Liver (tissue), 8 donors: ENCODE measurements at regions not wholly inside any gene's neighbourhood (a gene's known extent, or its start where the extent isn't known, plus 50 kb on each side); places are given as distances from the start of the nearest gene placed in this dataset.

Source experiments
- DNase-seq: peaks from one replicate; pipeline ENCODE4 v3.0.0-alpha.2; 2017; ENCODE audit warnings: low spot score
- H3K27ac ChIP-seq, 2 donors: one replicate each; pipeline ENCODE4 v1.7.0; 2013; ENCODE audit warnings: inconsistent platforms in 2 of 2, low read length in 2 of 2, control low read depth in 1 of 2, low read depth in 1 of 2, mild to moderate bottlenecking in 1 of 2
- H3K27me3 ChIP-seq, 4 donors: one replicate each; pipeline versions ENCODE4 v1.6.1 to v1.7.0; 2013; ENCODE audit warnings: low read length in 3 of 4, inconsistent platforms in 1 of 4, mild to moderate bottlenecking in 1 of 4, moderate library complexity in 1 of 4; ENCODE audit not compliant: control insufficient read depth in 4 of 4, insufficient read depth in 4 of 4
- H3K36me3 ChIP-seq, 4 donors: one replicate each; pipeline versions ENCODE4 v1.6.1 to v1.7.0; 2013; ENCODE audit warnings: low read length in 3 of 4, mild to moderate bottlenecking in 3 of 4, low read depth in 1 of 4, moderate library complexity in 1 of 4; ENCODE audit not compliant: control insufficient read depth in 4 of 4, insufficient read depth in 3 of 4
- H3K4me1 ChIP-seq, 4 donors: one replicate each; pipeline versions ENCODE4 v1.6.1 to v1.7.0; 2013; ENCODE audit warnings: low read length in 3 of 4, mild to moderate bottlenecking in 3 of 4, moderate library complexity in 1 of 4; ENCODE audit not compliant: control insufficient read depth in 4 of 4, insufficient read depth in 4 of 4
- H3K4me3 ChIP-seq, 3 donors: one replicate each; pipeline versions ENCODE4 v1.6.1 to v1.7.0; 2013; ENCODE audit warnings: low read length in 3 of 3, control low read depth in 1 of 3, low read depth in 1 of 3, mild to moderate bottlenecking in 1 of 3
- H3K9ac ChIP-seq, 2 donors: one replicate each; pipeline ENCODE4 v1.7.0; 2013; ENCODE audit warnings: low read length in 2 of 2, mild to moderate bottlenecking in 2 of 2, moderate library complexity in 2 of 2, control low read depth in 1 of 2, low read depth in 1 of 2
- H3K9me3 ChIP-seq, 4 donors: one replicate each; pipeline versions ENCODE4 v1.6.1 to v1.7.0; 2013; ENCODE audit warnings: low read length in 3 of 4; ENCODE audit not compliant: control insufficient read depth in 4 of 4
- EGR1 ChIP-seq, 2 donors: IDR thresholded peaks; 2 replicates each; pipeline ENCODE4 v1.6.1; 2016 to 2018; ENCODE audit warnings: antibody characterized with exemption in 2 of 2, low read depth in 2 of 2
- FOXA1 ChIP-seq: IDR thresholded peaks from 2 replicates; pipeline ENCODE4 v1.6.1; 2016; ENCODE audit warnings: antibody characterized with exemption
- FOXA2 ChIP-seq: IDR thresholded peaks from 2 replicates; pipeline ENCODE4 v1.6.1; 2016; ENCODE audit warnings: antibody characterized with exemption
- GABPA ChIP-seq, 2 donors: IDR thresholded peaks in 1 of 2; conservative IDR thresholded peaks in 1 of 2; 2 replicates each; pipeline ENCODE4 v1.6.1; 2016; ENCODE audit warnings: antibody characterized with exemption in 2 of 2, mild to moderate bottlenecking in 1 of 2, moderate library complexity in 1 of 2
- HNF4A ChIP-seq, 2 donors: conservative IDR thresholded peaks; 2 replicates each; pipeline ENCODE4 v1.6.1; 2016; ENCODE audit warnings: antibody characterized with exemption in 2 of 2, mild to moderate bottlenecking in 2 of 2
- HNF4G ChIP-seq: IDR thresholded peaks from 2 replicates; pipeline ENCODE4 v1.6.1; 2016; ENCODE audit warnings: antibody characterized with exemption
- JUND ChIP-seq, 2 donors: IDR thresholded peaks; 2 replicates each; pipeline ENCODE4 v1.6.1; 2016; ENCODE audit warnings: antibody characterized with exemption in 2 of 2
- NR2F2 ChIP-seq: IDR thresholded peaks from 2 replicates; pipeline ENCODE4 v1.6.1; 2016; ENCODE audit warnings: antibody characterized with exemption
- RAD21 ChIP-seq, 2 donors: IDR thresholded peaks; 2 replicates each; pipeline ENCODE4 v1.6.1; 2016; ENCODE audit warnings: antibody characterized with exemption in 2 of 2, mild to moderate bottlenecking in 2 of 2
- RXRA ChIP-seq, 2 donors: IDR thresholded peaks; 2 replicates each; pipeline ENCODE4 v1.6.1; 2017 to 2018; ENCODE audit warnings: antibody characterized with exemption in 2 of 2, mild to moderate bottlenecking in 1 of 2
- SP1 ChIP-seq: IDR thresholded peaks from 2 replicates; pipeline ENCODE4 v1.6.1; 2018; ENCODE audit warnings: antibody characterized with exemption, mild to moderate bottlenecking
- TAF1 ChIP-seq: conservative IDR thresholded peaks from 2 replicates; pipeline ENCODE4 v1.6.1; 2016; ENCODE audit warnings: antibody characterized with exemption, mild to moderate bottlenecking
- YY1 ChIP-seq: IDR thresholded peaks from 2 replicates; pipeline ENCODE4 v1.6.1; 2016; ENCODE audit warnings: antibody characterized with exemption, mild to moderate bottlenecking
- WGBS: extraction: QIAGEN DNeasy Blood & Tissue Kit; methylation state at CpG from one replicate; pipeline ENCODE4 v1.1.7; 2013; 5-methylcytosine and 5-hydroxymethylcytosine counted together
- TF ChIP-seq, protein P1 (sequence below): fragments of 150-350 bp; IDR thresholded peaks from 2 replicates; pipeline ENCODE4 v1.5.1; 2017; ENCODE audit warnings: improper control_type of control experiment, low read depth, low read length; ENCODE audit not compliant: missing input control
- TF ChIP-seq, protein P2 (sequence below): IDR thresholded peaks from 2 replicates; pipeline ENCODE4 v1.6.1; 2016; ENCODE audit warnings: antibody characterized with exemption
- TF ChIP-seq, protein P3 (sequence below): IDR thresholded peaks from 2 replicates; pipeline ENCODE4 v1.6.1; 2016; ENCODE audit warnings: antibody characterized with exemption, mild to moderate bottlenecking
- TF ChIP-seq, protein P4 (sequence below): IDR thresholded peaks from 2 replicates; pipeline ENCODE4 v1.6.1; 2016; ENCODE audit warnings: antibody characterized with exemption
- TF ChIP-seq, protein P5 (sequence below): IDR thresholded peaks from 2 replicates; pipeline ENCODE4 v1.6.1; 2016; ENCODE audit warnings: antibody characterized with exemption
- donor health status: healthy.
- donor health status: healthy.
- donor health status: healthy.
- donor health status: healthy.
- donor health status: healthy.

DNA sequence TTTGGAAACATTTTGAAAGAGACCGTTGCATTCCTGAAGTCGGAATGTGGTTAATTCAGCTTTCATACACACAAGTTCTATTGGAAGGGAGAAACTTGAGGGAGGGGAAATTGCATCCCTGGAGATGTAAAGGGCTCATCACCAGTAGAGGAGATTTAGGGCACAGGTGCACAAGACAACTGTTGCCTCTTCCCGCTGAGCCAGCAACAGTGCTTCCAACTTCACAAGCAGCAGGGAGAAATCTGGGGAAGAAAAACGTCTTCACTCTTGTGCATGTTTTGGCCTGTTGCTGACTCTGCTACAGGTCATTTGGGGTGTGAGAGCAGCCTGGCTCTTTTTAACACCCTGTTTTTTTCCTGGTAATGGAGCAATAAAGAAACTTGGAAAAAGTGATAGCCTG is 277.9 kb downstream of the GAS1 start:
- TF ChIP-seq HNF4A (conservative IDR thresholded peaks at IDR 0.05) (no peak), GABPA (IDR thresholded peaks at IDR 0.05 in 1 of 2, conservative IDR thresholded peaks at IDR 0.05 in 1 of 2) (no peak), YY1 (no peak), RAD21 (IDR thresholded peaks at IDR 0.05) (no peak), TAF1 (no peak), JUND (IDR thresholded peaks at IDR 0.05) (no peak), HNF4G (no peak), SP1 (no peak), EGR1 (IDR thresholded peaks at IDR 0.05; ENCODE audit: low read depth in 2 of 2) (no peak)
- TF ChIP-seq, protein P1, sequence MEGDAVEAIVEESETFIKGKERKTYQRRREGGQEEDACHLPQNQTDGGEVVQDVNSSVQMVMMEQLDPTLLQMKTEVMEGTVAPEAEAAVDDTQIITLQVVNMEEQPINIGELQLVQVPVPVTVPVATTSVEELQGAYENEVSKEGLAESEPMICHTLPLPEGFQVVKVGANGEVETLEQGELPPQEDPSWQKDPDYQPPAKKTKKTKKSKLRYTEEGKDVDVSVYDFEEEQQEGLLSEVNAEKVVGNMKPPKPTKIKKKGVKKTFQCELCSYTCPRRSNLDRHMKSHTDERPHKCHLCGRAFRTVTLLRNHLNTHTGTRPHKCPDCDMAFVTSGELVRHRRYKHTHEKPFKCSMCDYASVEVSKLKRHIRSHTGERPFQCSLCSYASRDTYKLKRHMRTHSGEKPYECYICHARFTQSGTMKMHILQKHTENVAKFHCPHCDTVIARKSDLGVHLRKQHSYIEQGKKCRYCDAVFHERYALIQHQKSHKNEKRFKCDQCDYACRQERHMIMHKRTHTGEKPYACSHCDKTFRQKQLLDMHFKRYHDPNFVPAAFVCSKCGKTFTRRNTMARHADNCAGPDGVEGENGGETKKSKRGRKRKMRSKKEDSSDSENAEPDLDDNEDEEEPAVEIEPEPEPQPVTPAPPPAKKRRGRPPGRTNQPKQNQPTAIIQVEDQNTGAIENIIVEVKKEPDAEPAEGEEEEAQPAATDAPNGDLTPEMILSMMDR: no peak
- TF ChIP-seq, protein P2, sequence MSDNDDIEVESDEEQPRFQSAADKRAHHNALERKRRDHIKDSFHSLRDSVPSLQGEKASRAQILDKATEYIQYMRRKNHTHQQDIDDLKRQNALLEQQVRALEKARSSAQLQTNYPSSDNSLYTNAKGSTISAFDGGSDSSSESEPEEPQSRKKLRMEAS: no peak
- TF ChIP-seq, protein P3, sequence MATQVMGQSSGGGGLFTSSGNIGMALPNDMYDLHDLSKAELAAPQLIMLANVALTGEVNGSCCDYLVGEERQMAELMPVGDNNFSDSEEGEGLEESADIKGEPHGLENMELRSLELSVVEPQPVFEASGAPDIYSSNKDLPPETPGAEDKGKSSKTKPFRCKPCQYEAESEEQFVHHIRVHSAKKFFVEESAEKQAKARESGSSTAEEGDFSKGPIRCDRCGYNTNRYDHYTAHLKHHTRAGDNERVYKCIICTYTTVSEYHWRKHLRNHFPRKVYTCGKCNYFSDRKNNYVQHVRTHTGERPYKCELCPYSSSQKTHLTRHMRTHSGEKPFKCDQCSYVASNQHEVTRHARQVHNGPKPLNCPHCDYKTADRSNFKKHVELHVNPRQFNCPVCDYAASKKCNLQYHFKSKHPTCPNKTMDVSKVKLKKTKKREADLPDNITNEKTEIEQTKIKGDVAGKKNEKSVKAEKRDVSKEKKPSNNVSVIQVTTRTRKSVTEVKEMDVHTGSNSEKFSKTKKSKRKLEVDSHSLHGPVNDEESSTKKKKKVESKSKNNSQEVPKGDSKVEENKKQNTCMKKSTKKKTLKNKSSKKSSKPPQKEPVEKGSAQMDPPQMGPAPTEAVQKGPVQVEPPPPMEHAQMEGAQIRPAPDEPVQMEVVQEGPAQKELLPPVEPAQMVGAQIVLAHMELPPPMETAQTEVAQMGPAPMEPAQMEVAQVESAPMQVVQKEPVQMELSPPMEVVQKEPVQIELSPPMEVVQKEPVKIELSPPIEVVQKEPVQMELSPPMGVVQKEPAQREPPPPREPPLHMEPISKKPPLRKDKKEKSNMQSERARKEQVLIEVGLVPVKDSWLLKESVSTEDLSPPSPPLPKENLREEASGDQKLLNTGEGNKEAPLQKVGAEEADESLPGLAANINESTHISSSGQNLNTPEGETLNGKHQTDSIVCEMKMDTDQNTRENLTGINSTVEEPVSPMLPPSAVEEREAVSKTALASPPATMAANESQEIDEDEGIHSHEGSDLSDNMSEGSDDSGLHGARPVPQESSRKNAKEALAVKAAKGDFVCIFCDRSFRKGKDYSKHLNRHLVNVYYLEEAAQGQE: no peak
- Histone ChIP-seq H3K9ac (no peak overlapping the region), H3K4me1 (no peaks in the 10 kb centered on the region), H3K9me3 (peaks cover 2 to 7% (median 3%) of the 10 kb centered on the region in 4 donors), H3K4me3 (no peak overlapping the region), H3K36me3 (no peaks in the 10 kb centered on the region), H3K27ac (no peak overlapping the region), H3K27me3 (peaks cover 0 to 3% (median 0%) of the 10 kb centered on the region in 4 donors)
- 72% methylated on average over 4 of the region's 4 CpGs for WGBS
- DNase-seq: no peak

DNA sequence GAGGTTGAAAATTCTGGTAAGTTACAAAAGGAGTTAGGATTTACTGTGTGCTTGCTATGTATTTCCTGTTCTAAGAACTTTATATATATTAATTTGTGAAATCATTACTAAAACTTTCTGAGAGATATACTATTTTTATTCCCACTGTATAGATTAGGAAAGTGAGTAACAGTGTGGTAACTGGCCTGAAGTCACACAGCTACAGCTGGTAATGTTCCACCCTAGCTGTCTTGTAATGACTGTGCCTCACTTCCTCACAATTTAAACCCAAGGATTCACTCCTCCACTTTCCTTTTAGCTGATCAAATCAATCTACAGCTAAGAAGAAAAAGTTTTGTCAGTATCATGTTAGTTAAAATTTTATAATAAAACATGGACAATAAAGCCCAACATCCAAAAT is 278.8 kb downstream of the GAS1 start:
- no peak overlapping the region for H3K27ac ChIP-seq
- peaks cover 0 to 3% (median 0%) of the 10 kb centered on the region in 4 donors for H3K27me3 ChIP-seq
- no peak overlapping the region for H3K9ac ChIP-seq
- DNase-seq: no peak
- no peak overlapping the region for H3K4me3 ChIP-seq
- peaks cover 2 to 7% (median 3%) of the 10 kb centered on the region in 4 donors for H3K9me3 ChIP-seq
- H3K36me3 ChIP-seq: no peaks in the 10 kb centered on the region
- no peaks in the 10 kb centered on the region for H3K4me1 ChIP-seq
- TF ChIP-seq SP1: no peak
- no peak for TF ChIP-seq NR2F2
- TF ChIP-seq, protein P4, sequence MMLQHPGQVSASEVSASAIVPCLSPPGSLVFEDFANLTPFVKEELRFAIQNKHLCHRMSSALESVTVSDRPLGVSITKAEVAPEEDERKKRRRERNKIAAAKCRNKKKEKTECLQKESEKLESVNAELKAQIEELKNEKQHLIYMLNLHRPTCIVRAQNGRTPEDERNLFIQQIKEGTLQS: no peak
- no peak for TF ChIP-seq HNF4G
- TF ChIP-seq YY1: no peak
- TF ChIP-seq TAF1: no peak
- TF ChIP-seq, protein P2: no peak
- TF ChIP-seq, protein P3: no peak
- no peak for TF ChIP-seq FOXA2
- TF ChIP-seq RXRA (IDR thresholded peaks at IDR 0.05): no peak
- TF ChIP-seq EGR1 (IDR thresholded peaks at IDR 0.05; ENCODE audit: low read depth in 2 of 2): no peak
- TF ChIP-seq, protein P5, sequence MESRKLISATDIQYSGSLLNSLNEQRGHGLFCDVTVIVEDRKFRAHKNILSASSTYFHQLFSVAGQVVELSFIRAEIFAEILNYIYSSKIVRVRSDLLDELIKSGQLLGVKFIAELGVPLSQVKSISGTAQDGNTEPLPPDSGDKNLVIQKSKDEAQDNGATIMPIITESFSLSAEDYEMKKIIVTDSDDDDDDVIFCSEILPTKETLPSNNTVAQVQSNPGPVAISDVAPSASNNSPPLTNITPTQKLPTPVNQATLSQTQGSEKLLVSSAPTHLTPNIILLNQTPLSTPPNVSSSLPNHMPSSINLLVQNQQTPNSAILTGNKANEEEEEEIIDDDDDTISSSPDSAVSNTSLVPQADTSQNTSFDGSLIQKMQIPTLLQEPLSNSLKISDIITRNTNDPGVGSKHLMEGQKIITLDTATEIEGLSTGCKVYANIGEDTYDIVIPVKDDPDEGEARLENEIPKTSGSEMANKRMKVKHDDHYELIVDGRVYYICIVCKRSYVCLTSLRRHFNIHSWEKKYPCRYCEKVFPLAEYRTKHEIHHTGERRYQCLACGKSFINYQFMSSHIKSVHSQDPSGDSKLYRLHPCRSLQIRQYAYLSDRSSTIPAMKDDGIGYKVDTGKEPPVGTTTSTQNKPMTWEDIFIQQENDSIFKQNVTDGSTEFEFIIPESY: no peak
- TF ChIP-seq HNF4A (conservative IDR thresholded peaks at IDR 0.05): no peak
- TF ChIP-seq RAD21 (IDR thresholded peaks at IDR 0.05): no peak
- no peak for TF ChIP-seq FOXA1
- TF ChIP-seq, protein P1: no peak
- no peak for TF ChIP-seq JUND (IDR thresholded peaks at IDR 0.05)
